ENCODE measurements at regions not wholly inside any gene's neighbourhood (a gene's known extent, or its start where the extent isn't known, plus 50 kb on each side); places are given as distances from the start of the nearest gene placed in this dataset.

- no peak for DNase-seq (ENCODE audit: low read depth)
Measured at GRCh38 chr5:107146901-107147300, 523.8 kb downstream of the EFNA5 start.

- no peak for DNase-seq (ENCODE audit: low read depth)
Measured at GRCh38 chr5:107135391-107135790, 535.3 kb downstream of the EFNA5 start.

DNA sequence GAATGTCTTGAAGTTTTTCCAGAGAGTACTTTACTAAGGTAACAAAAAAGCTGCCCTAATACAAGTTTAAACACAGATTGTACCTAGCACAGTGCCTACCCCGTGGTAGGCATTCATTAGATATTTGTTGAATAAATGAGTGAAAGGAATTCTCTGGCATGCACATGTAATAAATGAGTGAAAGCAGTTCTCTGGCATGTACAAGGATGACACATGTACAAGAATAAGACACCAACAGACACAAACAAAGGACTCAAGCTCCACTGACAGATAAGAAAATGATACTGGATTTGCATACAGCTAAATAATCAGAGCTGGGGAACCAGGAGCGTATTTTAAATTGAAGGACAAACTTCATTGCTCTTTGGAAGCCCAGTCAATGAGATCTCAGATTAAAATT is 535.8 kb downstream of the EFNA5 start:
- DNase-seq (ENCODE audit: low read depth) = no peak

- no peak for DNase-seq (ENCODE audit: low read depth)
Measured at GRCh38 chr5:107129051-107129450, 541.7 kb downstream of the EFNA5 start.

GRCh38 chr5:107127878-107128277 is 542.9 kb downstream of the EFNA5 start:
- no peak for DNase-seq (ENCODE audit: low read depth)

DNA sequence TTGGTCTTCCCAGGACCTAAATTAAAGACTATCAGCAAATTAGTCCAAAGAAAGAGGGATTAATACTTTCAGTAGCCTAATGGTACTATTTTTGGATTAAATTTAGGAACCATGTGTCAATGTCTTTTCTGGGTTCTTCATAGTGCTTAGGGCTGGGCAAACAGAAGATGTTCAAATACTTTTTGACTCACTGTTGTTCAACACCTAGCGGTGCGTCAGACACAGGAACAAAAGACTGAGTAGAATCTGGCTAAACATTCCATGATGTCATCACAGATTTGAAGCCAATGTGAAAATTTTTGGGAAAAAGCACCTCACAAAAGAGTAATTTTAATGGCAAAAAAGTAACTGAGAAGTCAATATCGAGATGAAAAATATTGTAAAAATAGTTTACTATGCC is 544.4 kb downstream of the EFNA5 start:
- no peak for DNase-seq (ENCODE audit: low read depth)

DNA sequence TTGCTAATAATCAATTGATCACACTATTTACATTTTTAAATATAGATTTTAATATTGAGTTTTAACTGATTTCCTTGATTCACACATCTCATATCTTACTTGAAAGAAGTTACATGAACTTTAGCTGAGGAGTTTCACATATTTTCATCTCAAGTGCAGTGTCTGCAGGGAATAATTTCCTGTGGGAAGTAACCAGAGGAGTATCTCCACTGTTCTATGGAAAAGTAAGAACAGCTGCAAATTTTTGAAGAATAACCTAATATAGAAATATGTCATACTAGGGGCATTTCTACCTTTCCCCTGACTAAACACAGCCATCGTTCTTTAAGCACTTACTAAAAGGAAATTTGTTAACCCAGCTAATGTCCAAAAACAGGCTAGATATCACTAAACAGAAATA is 546.4 kb downstream of the EFNA5 start:
- DNase-seq (ENCODE audit: low read depth) = no peak

GRCh38 chr5:107123014-107123413 is 547.7 kb downstream of the EFNA5 start:
- DNase-seq (ENCODE audit: low read depth) = no peak

DNA sequence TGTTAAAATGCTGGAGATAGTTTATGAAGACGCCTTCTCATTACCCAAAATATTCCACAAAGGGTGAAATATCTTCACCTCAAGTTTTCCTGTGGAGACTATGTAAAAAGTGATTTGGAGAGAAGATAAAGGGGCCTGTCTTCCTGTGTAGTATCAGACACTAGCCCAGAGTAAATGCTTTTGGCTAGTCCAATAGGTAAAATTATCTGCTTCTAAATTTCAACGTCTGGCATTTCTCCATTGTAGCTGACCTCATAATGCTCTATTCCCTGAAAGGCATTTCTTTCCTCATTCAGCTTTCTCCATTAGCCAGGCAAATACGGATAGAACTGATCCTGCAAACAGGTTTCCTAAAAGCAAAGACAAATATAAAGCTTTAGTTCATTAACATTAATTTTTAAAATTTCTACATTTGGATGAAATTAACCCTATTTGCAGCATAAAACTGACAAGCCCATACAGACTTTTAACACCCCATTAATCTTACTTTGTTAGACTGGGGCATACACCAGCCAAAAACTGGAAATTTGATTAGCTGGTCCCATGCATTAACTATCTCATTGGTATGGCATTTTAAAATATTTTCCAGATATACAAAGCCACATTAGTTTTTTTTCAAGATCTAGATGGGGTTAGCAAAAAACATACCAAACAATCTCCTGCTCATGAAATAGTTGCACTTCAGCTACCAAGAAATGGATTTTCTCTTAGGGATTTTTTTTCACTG is 548.8 kb downstream of the EFNA5 start:
- no peak for DNase-seq (ENCODE audit: low read depth)

DNA sequence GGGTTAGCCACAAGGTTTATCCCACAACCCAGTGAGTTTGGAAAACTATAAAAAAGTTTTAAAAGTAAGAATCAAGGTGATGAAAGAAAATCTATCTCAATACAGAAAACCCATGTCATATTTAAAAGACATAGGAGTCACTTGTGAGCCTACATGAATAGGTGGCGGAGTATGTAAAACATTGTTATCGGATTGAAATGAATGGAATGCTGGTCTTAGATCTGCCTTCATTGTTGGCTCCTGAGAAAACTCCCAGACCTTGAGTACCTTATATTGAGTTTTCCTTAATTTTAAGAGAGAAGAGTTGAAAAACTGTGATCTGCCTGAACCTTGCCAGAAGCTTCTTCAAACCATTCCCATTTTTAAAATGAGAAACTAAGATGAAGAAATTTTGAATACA is 551.1 kb downstream of the EFNA5 start:
- DNase-seq (ENCODE audit: low read depth) = no peak

DNA sequence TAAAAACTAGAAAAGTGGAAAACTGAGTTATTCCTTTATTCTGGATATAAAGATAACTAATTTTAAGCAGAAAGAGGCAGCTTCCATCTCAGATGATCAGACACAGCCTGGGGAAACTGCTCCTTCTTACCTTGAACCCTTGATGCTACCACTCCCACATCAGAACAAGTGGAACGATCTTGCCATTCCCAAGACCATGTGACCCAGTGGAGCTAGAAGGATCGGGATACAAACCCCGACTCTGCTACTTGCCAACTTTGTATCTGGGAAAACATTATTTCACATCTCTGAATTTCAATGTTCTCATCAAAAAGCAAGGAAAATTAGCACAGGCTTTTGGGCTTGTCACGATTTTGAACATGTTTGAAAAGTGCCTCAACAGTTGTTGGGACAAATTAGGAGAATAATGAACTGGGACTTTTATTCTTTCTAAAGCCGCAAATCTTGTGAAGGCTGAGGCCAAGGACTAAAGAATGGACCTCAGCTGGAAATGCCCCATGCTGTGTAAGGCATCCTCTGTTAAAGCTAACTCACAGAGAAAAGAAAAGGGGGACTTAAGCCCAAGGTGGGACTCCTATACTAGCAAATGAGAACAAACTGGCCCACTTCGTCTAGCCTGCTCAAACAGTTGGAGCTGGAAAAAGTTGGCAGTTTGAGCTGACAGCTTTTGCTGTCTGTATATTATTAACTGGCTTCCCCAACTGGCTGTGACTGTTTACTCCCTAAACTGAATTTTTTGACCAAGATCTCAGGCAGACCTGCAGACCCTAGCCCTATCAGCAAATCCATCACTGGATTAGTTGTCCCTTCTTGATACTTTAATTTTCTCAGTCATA is 552.3 kb downstream of the EFNA5 start:
- DNase-seq (ENCODE audit: low read depth) = no peak

GRCh38 chr5:107112216-107112615 is 558.5 kb downstream of the EFNA5 start:
- DNase-seq (ENCODE audit: low read depth) = no peak

DNA sequence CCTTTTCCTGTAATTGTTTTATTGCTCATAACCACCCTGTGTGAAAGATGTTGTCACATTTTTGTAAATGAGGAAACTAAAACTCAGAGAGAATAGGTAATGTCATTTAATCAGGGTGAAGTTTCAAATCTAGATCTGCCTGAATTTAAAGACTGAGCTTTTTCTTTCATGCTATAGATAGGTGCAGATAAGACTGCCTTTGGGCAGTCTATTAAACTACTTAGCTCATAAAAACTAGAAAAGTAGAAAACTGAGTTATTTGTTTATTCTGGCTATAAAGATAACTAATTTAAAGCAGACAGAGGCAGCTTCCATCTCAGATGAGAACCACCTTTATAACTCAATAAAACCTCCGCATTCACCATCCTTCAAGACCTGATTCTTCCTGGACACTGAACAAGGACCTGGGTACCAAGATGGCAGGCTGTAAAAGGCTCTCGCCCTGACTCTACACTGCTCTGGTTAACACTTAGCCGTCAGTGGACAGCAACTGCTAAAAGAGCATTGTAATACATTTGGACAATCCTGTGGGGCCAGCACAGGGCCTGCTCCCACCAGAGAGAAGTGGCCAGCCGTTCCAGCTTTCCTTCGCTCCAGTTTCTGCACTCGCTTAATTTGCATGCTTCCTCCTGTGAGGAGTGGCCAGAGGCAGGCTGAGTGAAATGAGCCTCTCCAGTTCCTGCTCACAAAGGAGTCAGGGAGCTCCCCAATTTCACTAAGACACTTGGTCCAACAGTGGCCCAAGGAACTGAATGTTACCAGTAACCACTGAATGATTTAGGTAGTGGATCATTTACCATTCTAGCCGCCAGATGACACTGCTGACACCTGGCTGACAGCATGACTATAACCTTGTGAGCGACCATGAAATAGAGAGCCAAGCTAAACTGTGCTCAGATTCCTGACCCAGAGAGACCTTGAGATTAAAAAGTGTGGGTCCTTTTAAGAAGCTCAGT is 566.4 kb downstream of the EFNA5 start:
- DNase-seq (ENCODE audit: low read depth) = no peak

GRCh38 chr5:107103522-107103921 is 567.2 kb downstream of the EFNA5 start:
- no peak for DNase-seq (ENCODE audit: low read depth)

- DNase-seq (ENCODE audit: low read depth) = no peak
Measured at GRCh38 chr5:107100121-107100520, 570.6 kb downstream of the EFNA5 start.

GRCh38 chr5:107099506-107099905 is 571.2 kb downstream of the EFNA5 start:
- DNase-seq (ENCODE audit: low read depth) = no peak

DNA sequence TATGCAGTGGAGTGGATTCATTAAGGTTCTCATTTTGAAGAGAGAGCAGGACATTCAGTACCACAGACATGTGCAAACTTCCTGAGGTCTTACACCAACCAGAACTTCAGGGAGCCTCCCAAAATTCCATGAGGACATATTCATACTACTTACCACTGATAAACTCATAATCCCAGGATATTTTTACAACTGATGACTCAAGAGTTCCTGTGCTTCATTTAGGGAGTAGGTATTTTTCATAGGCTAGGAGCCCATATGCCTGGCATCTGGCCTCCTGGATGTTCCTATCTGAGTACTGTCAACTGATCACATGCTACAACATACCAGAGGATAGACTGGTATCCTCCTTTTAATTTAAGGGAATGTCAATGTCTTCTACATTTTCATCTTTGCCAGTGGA is 578.0 kb downstream of the EFNA5 start:
- DNase-seq (ENCODE audit: low read depth) = no peak

DNA sequence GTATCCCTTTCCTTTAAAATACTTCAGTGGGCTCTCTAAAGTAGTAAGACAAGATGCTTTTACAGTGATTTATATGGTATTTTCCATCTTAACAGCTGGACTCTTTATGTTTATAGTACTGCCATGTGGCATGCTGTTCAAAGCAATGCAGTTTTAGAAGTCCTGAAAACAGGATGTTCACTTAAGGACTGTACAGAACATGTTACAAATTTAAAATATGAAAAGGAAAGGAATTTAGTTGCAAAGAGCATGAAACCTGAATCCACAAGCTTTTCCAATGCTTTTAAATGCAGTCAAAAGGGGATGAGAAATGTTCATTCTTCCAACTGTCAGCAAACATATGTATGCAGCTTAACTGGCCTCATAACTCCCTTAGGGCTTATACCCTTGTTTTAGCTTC is 580.2 kb downstream of the EFNA5 start:
- DNase-seq (ENCODE audit: low read depth) = peak; percentile 1

DNA sequence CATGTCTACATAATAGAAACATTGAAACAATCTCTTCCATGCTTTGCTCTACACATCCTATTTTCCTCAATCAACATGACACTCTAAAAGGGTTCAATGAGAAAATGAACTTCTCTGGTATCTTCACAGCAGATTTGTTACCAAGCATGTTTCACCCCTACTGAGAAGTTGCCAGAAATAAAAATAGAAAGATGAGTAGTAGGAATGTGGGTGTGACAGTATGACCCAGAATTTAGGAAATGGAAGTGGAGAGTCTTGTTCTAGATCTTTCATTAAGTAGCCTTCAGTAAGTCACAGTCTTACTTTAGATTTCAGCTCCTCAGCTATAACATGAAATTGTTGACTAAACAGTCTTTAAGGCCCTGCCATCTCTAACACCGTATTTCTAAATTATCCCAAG is 581.8 kb downstream of the EFNA5 start:
- no peak for DNase-seq (ENCODE audit: low read depth)

DNA sequence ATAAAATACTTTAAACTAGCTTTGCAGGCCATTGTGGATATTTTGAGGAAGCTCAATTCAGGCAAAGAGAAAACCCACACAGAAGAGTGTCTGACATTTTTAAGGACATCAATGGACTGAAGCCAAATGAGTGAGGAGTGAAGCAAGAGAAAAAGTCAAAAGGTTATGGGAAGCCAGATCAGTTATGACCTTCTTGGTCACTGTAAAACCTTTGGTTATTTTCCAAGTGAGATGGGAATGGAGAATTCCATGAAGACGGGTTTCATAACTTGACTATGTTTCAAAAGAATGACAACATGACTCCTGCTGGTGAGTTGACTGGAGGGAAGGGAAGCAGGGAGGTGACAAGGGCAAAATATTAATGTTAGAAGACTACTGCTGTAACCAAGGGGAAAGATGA is 585.2 kb downstream of the EFNA5 start:
- DNase-seq (ENCODE audit: low read depth) = no peak

DNA sequence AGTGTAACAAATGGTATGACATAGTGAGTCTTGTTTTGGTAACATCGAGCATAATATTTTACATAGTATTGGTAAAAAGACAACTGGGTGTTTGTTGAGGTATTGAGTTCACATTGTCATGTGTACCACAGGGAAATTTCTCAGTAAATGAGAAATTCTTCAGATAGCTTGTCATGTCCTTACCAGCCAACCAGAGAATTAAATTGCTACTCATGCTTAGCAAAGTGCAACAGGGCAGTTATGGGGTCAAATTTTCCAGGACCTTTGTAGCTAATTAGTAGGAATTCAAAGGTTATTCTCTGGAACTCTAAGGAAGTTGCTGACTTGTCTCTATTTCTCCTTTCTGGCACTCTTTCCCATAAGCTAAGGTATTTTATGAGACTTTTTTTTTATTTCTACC is 595.7 kb downstream of the EFNA5 start:
- no peak for DNase-seq (ENCODE audit: low read depth)

DNA sequence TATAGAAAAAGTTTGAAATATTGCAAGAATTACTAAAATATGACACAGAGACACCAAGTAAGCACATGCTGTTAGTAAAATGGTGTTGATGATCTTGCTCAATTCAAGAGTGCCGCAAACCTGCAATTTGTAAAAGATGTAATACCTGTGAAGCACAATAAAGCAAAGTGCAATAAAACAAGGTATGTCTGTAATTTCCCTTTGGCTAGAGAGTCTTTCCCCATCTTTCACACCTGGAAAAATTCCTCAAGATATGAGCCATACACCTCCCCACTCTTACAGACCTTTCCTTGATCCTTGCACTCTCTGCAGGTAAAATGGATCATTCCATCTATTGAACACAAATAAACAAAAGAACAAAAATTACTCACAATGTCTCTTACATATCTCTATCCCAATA is 597.8 kb downstream of the EFNA5 start:
- no peak for DNase-seq (ENCODE audit: low read depth)
